ENCODE measurements at regions not wholly inside any gene's neighbourhood (a gene's known extent, or its start where the extent isn't known, plus 50 kb on each side); places are given as distances from the start of the nearest gene placed in this dataset.

- no peaks in the 10 kb centered on the region for H3K27me3 ChIP-seq (ENCODE audit: control insufficient read depth, insufficient read depth, low read length)
- H3K23ac ChIP-seq (ENCODE audit: low read depth, low read length): no peak overlapping the region
- no peak overlapping the region for H3K56ac ChIP-seq (ENCODE audit: extremely low read depth, insufficient read depth, low read length)
- no peak overlapping the region for H4K8ac ChIP-seq (ENCODE audit: low read depth in 2 of 2, low read length in 2 of 2)
- no peak overlapping the region for H2AK9ac ChIP-seq (replicated peaks; ENCODE audit: low read depth, low read length, poor library complexity)
- H4K5ac ChIP-seq (ENCODE audit: low read depth, low read length): no peak overlapping the region
- in situ Hi-C loops (cut with MboI; ENCODE audit: low sequenced_read_pairs) (no loop called here), dilution Hi-C loops (cut with HindIII; ENCODE audit: low sequenced_read_pairs, unreplicated experiment) (no loop called here), intact Hi-C loops (cut with micrococcal nuclease) (no loop called here)
- no peak overlapping the region for H3K18ac ChIP-seq (ENCODE audit: low read depth, low read length)
- ATAC-seq (ENCODE audit: low read depth) (no peak), DNase-seq (no peak)
- H2BK5ac ChIP-seq (ENCODE audit: low read depth, low read length, poor library complexity, severe bottlenecking): no peak overlapping the region
- H2BK15ac ChIP-seq (ENCODE audit: low read depth, low read length): no peak overlapping the region
- H2AK5ac ChIP-seq (ENCODE audit: low read depth, low read length): no peak overlapping the region
- no peak overlapping the region for H3K27ac ChIP-seq (ENCODE audit: insufficient read depth, low read length)
- POLR2A ChIA-PET (ENCODE audit: unreplicated experiment): interaction anchor here (0.7 kb wide), 1 partner anchor 8 kb away, joined by 18 read pairs; no protein-coding TSS in a partner anchor
- WGBS, 2 experiments (ENCODE audit: extremely low coverage in 2 of 2, insufficient read length in 1 of 2): no CpG with 5 or more reads among the region's 2 CpGs
- no peak overlapping the region for H2AFZ ChIP-seq (replicated peaks; ENCODE audit: low read length, poor library complexity)
- no peak overlapping the region for H3K9ac ChIP-seq (ENCODE audit: low read depth, low read length)
- H3K36me3 ChIP-seq (ENCODE audit: control insufficient read depth, insufficient read depth, low read length): no peaks in the 10 kb centered on the region
- no peak for TF ChIP-seq RFX5 (IDR thresholded peaks at IDR 0.05; ENCODE audit: low read depth, low read length)
- TF ChIP-seq CEBPB (IDR thresholded peaks at IDR 0.05; ENCODE audit: low read depth, low read length): no peak
- TF ChIP-seq MAZ (IDR thresholded peaks at IDR 0.05; ENCODE audit: borderline replicate concordance, low read depth, low read length): no peak
- no peak for TF ChIP-seq RAD21 (IDR thresholded peaks at IDR 0.05; ENCODE audit: low read length)
- no peak for TF ChIP-seq MXI1 (IDR thresholded peaks at IDR 0.05; ENCODE audit: borderline replicate concordance, low read depth, low read length)
- TF ChIP-seq POLR2A (IDR thresholded peaks at IDR 0.05; ENCODE audit: low read depth, low read length): no peak
- no peak for TF ChIP-seq CTCF (conservative IDR thresholded peaks at IDR 0.05; ENCODE audit: low read depth, low read length)
- no peak for TF ChIP-seq SMC3 (IDR thresholded peaks at IDR 0.05; ENCODE audit: low read depth, low read length)
- no peak for TF ChIP-seq USF2 (IDR thresholded peaks at IDR 0.05; ENCODE audit: low read depth, low read length)
- no peak for TF ChIP-seq ELK1 (IDR thresholded peaks at IDR 0.05; ENCODE audit: borderline replicate concordance, low read depth, low read length)
- no peak for TF ChIP-seq FOS (IDR thresholded peaks at IDR 0.05; ENCODE audit: low read depth, low read length)
- no peak for TF ChIP-seq BHLHE40 (IDR thresholded peaks at IDR 0.05; ENCODE audit: low read depth, low read length)
- no peak for TF ChIP-seq NFE2L2 (IDR thresholded peaks at IDR 0.05; ENCODE audit: low read depth, low read length)
- TF ChIP-seq RCOR1 (IDR thresholded peaks at IDR 0.05; ENCODE audit: insufficient replicate concordance, low read length): no peak
- TF ChIP-seq CHD1 (IDR thresholded peaks at IDR 0.05; ENCODE audit: low read depth, low read length): no peak
- TF ChIP-seq MAFK (IDR thresholded peaks at IDR 0.05; ENCODE audit: low read depth, low read length): no peak
- H3K9me1 ChIP-seq (ENCODE audit: insufficient read depth, low read length): no peaks in the 10 kb centered on the region
- no peak overlapping the region for H3K4ac ChIP-seq (ENCODE audit: low read depth, low read length)
- CTCF ChIA-PET: interaction anchor here (0.5 to 1.0 kb wide), 2 partner anchors 14 to 15 kb away, joined by 3 read pairs; no protein-coding TSS in a partner anchor
- H2BK120ac ChIP-seq (ENCODE audit: low read depth, low read length): no peak overlapping the region
- no peaks in the 10 kb centered on the region for H4K20me1 ChIP-seq (ENCODE audit: insufficient read depth, low read length)
- H3K14ac ChIP-seq (replicated peaks; ENCODE audit: low read depth, low read length): no peak overlapping the region
- H2BK20ac ChIP-seq (ENCODE audit: low read depth, low read length): no peak overlapping the region
- H3K79me1 ChIP-seq (ENCODE audit: low read depth in 1 of 2, low read length in 2 of 2): no peaks in the 10 kb centered on the region
- H3K4me3 ChIP-seq (ENCODE audit: insufficient read depth, low read depth, low read length): no peak overlapping the region
- no peaks in the 10 kb centered on the region for H3K4me1 ChIP-seq (ENCODE audit: control insufficient read depth, insufficient read depth, low read length)
- no peaks in the 10 kb centered on the region for H3K9me3 ChIP-seq (ENCODE audit: control insufficient read depth, insufficient read depth, low read length)
- no peak overlapping the region for H4K91ac ChIP-seq (ENCODE audit: insufficient read depth, low read depth, low read length)
- BruUV-seq (replicated peaks): no TSS peak
- no peak overlapping the region for H3K4me2 ChIP-seq (ENCODE audit: low read depth, low read length)
These were observed 596.3 kb downstream of the ZIC1 start for GRCh38 chr3:148005456-148005855.

All from IMR-90 (cell line).